Gastrocnemius medialis (tissue), 4 donors: ENCODE measurements at regions not wholly inside any gene's neighbourhood (a gene's known extent, or its start where the extent isn't known, plus 50 kb on each side); places are given as distances from the start of the nearest gene placed in this dataset.

Experiments used
- ATAC-seq, 2 donors: fragments of 150-250 bp; one replicate each; pipeline ENCODE4 v1.9.1; 2016
- DNase-seq, 2 donors: peaks; one replicate each; pipeline ENCODE4 v3.0.0-alpha.2; 2019
- H3K27ac ChIP-seq, 4 donors: fragments of 200-600 bp; sonication (generic); 1 replicate in 1 of 4; 2 replicates in 3 of 4; pipeline ENCODE4 v1.5.1; 2016 to 2018; ENCODE audit warnings: mild to moderate bottlenecking in 2 of 4, moderate library complexity in 1 of 4
- H3K27me3 ChIP-seq, 3 donors: fragments of 200-600 bp; sonication (generic) in 2 of 3; 1 replicate in 1 of 3; 2 replicates in 2 of 3; pipeline versions ENCODE4 v1.5.1 to v1.6.0; 2016 to 2019; ENCODE audit warnings: mild to moderate bottlenecking in 1 of 3, moderate library complexity in 1 of 3
- H3K36me3 ChIP-seq, 2 donors: fragments of 200-600 bp; sonication (generic) in 1 of 2; one replicate each; pipeline ENCODE4 v1.5.1; 2017 to 2018
- H3K4me1 ChIP-seq, 2 donors: fragments of 200-600 bp; sonication (generic) in 1 of 2; one replicate each; pipeline ENCODE4 v1.5.1; 2016 to 2017; ENCODE audit warnings: mild to moderate bottlenecking in 2 of 2
- H3K4me3 ChIP-seq, 4 donors: fragments of 200-600 bp; sonication (generic) in 3 of 4; 1 replicate in 1 of 4; 2 replicates in 3 of 4; pipeline ENCODE4 v1.5.1; 2016 to 2019; ENCODE audit warnings: mild to moderate bottlenecking in 2 of 4
- H3K9me3 ChIP-seq, 3 donors: fragments of 200-600 bp; sonication (generic) in 2 of 3; 1 replicate in 1 of 3; 2 replicates in 2 of 3; pipeline ENCODE4 v1.5.1; 2016 to 2019
- POLR2A ChIP-seq, 2 donors: fragments of 450-650 bp; IDR thresholded peaks; one replicate each; pipeline ENCODE4 v1.6.1; 2017; ENCODE audit warnings: antibody characterized with exemption in 2 of 2, mild to moderate bottlenecking in 2 of 2, moderate library complexity in 2 of 2
- in situ Hi-C, 4 donors: fragments of 200-750 bp; cut with MboI; loops; one replicate each; pipeline versions ENCODE4 v1.15.0 to v1.8.0; 2017; ENCODE audit warnings: low sequenced_read_pairs in 4 of 4
- intact Hi-C: fragments of 100-400 bp; cut with DNase I; formaldehyde crosslinking; loops from one replicate; pipeline ENCODE4 v1.15.1; 2023; ENCODE audit warnings: low total_unique reads
- TF ChIP-seq, protein P1 (sequence below), 5 experiments: fragments of 450-650 bp in 3 of 5; fragments of 200-600 bp in 2 of 5; sonication (generic) in 2 of 5; IDR thresholded peaks in 4 of 5; conservative IDR thresholded peaks in 1 of 5; 1 replicate in 4 of 5; 2 replicates in 1 of 5; pipeline ENCODE4 v1.5.1; 2016 to 2019; ENCODE audit warnings: antibody characterized with exemption in 5 of 5, mild to moderate bottlenecking in 3 of 5, moderate library complexity in 3 of 5

DNA sequence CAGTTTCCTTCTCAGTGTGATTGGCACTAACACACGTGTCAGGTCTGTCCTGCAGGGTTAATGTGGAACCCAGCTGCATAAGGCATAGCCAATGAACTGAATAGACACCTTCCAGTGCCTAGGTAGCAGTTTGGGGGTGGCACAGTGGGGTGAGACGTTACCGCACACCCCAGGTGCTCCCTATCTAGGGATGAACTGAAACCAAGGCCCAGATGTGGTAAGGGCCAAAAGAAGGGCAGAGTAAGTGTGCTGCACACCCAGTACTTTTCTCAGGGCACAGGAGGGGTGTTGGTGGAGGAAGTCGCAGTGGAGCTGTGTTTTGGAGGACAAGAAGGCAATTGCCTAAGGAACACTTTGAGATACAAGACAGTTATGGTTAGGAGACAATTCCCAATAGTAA, 317.9 kb upstream of the TSHZ3 start:
- TF ChIP-seq, protein P1, sequence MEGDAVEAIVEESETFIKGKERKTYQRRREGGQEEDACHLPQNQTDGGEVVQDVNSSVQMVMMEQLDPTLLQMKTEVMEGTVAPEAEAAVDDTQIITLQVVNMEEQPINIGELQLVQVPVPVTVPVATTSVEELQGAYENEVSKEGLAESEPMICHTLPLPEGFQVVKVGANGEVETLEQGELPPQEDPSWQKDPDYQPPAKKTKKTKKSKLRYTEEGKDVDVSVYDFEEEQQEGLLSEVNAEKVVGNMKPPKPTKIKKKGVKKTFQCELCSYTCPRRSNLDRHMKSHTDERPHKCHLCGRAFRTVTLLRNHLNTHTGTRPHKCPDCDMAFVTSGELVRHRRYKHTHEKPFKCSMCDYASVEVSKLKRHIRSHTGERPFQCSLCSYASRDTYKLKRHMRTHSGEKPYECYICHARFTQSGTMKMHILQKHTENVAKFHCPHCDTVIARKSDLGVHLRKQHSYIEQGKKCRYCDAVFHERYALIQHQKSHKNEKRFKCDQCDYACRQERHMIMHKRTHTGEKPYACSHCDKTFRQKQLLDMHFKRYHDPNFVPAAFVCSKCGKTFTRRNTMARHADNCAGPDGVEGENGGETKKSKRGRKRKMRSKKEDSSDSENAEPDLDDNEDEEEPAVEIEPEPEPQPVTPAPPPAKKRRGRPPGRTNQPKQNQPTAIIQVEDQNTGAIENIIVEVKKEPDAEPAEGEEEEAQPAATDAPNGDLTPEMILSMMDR (IDR thresholded peaks at IDR 0.05 in 4 of 5, conservative IDR thresholded peaks at IDR 0.05 in 1 of 5): no peak
- no peak for TF ChIP-seq POLR2A (IDR thresholded peaks at IDR 0.05)

GRCh38 chr19:31668921-31669320, 319.7 kb upstream of the TSHZ3 start:
- ATAC-seq (no peak), DNase-seq (no peak)
- Histone ChIP-seq H3K9me3 (no peaks in the 10 kb centered on the region), H3K4me1 (no peaks in the 10 kb centered on the region), H3K27me3 (no peaks in the 10 kb centered on the region), H3K27ac (no peak overlapping the region), H3K36me3 (no peaks in the 10 kb centered on the region), H3K4me3 (no peak overlapping the region)
- in situ Hi-C loops (no loop called here), intact Hi-C loops (no loop called here)
- TF ChIP-seq POLR2A (IDR thresholded peaks at IDR 0.05): no peak
- TF ChIP-seq, protein P1 (IDR thresholded peaks at IDR 0.05 in 4 of 5, conservative IDR thresholded peaks at IDR 0.05 in 1 of 5): no peak

More for the DNA sequence above, 317.9 kb upstream of the TSHZ3 start:
- H3K27me3 ChIP-seq: no peaks in the 10 kb centered on the region
- ATAC-seq (no peak), DNase-seq (no peak)
- H3K4me1 ChIP-seq: no peaks in the 10 kb centered on the region
- in situ Hi-C loops (no loop called here), intact Hi-C loops (no loop called here)
- H3K27ac ChIP-seq: no peak overlapping the region
- H3K4me3 ChIP-seq: no peak overlapping the region
- no peaks in the 10 kb centered on the region for H3K9me3 ChIP-seq
- no peaks in the 10 kb centered on the region for H3K36me3 ChIP-seq

DNA sequence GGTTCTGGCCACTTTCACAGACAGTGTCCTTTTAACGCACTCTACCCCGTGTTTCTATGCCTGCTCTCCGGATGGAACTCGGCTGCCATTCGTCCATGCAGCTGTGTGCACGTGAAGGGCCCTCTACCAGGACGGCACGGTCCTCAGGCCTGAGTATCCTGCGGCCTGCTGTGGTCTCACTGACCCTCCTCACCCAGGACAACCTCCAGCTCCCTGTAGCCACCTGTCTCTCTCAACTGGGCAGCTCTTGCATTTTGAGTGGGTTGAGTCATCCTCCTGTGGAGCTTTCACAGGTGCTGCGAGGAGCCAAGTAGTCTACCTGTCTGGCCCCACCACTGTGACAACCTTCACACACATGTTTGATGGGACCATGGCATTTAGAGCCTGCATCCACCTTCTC, 321.7 kb upstream of the TSHZ3 start:
- H3K4me3 ChIP-seq: no peak overlapping the region
- H3K27me3 ChIP-seq: no peaks in the 10 kb centered on the region
- no peaks in the 10 kb centered on the region for H3K9me3 ChIP-seq
- no peaks in the 10 kb centered on the region for H3K4me1 ChIP-seq
- no peak overlapping the region for H3K27ac ChIP-seq
- in situ Hi-C loops: no loop called here
- TF ChIP-seq, protein P1 (IDR thresholded peaks at IDR 0.05 in 4 of 5, conservative IDR thresholded peaks at IDR 0.05 in 1 of 5): no peak
- TF ChIP-seq POLR2A (IDR thresholded peaks at IDR 0.05): no peak
- intact Hi-C loops: no loop called here
- no peak for DNase-seq
- no peak for ATAC-seq
- no peaks in the 10 kb centered on the region for H3K36me3 ChIP-seq

DNA sequence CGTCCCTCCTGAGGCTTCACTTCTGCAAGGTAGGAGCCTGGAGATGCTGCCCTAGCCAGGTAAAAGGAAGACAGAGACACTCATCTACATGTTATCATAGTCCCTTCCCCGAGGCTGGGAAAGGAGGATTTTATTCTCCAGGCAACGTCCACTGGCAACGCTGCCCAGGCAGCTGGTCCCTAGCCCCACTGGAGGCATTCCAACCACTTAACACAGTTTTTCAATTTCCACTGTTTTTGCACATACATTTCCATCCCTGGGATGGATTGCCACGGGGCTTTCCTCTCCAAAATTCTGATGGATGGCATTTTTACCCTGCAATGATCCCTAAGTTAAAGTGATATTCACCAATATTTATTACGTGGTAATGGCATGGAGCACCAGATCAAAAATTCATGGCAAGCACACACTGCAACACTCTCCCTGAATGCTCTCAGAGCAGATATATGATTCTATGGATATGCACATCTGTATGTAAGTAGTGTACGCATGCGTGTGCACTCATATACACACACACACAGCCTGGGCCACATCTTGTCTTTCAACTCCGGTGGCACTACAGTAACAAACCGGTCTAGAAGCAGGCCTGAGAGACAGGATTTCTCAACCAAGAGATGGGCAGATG, 322.3 kb upstream of the TSHZ3 start:
- TF ChIP-seq POLR2A (IDR thresholded peaks at IDR 0.05): no peak
- TF ChIP-seq, protein P1 (IDR thresholded peaks at IDR 0.05 in 4 of 5, conservative IDR thresholded peaks at IDR 0.05 in 1 of 5): no peak
- no peak for ATAC-seq
- Histone ChIP-seq H3K27me3 (no peaks in the 10 kb centered on the region), H3K4me1 (no peaks in the 10 kb centered on the region), H3K4me3 (no peak overlapping the region), H3K27ac (no peak overlapping the region), H3K9me3 (no peaks in the 10 kb centered on the region), H3K36me3 (no peaks in the 10 kb centered on the region)
- intact Hi-C loops (no loop called here), in situ Hi-C loops (no loop called here)
- DNase-seq: no peak
